Gastroesophageal sphincter (tissue), 3 donors: ENCODE measurements at regions not wholly inside any gene's neighbourhood (a gene's known extent, or its start where the extent isn't known, plus 50 kb on each side); places are given as distances from the start of the nearest gene placed in this dataset.

ENCODE experiments used
- CTCF ChIP-seq, 4 experiments: fragments of 200-600 bp in 2 of 4; fragments of 450-650 bp in 2 of 4; sonication (generic) in 1 of 4; IDR thresholded peaks; one replicate each; pipeline ENCODE4 v1.5.1; 2017 to 2019; ENCODE audit warnings: antibody characterized with exemption in 4 of 4, mild to moderate bottlenecking in 2 of 4, moderate library complexity in 2 of 4
- EP300 ChIP-seq: sonication (generic); formaldehyde crosslinking; IDR thresholded peaks from one replicate; pipeline ENCODE4 v1.6.1; 2017; ENCODE audit warnings: antibody characterized with exemption, mild to moderate bottlenecking
- POLR2A ChIP-seq, 2 donors: fragments of 450-650 bp; IDR thresholded peaks; one replicate each; pipeline ENCODE4 v1.6.1; 2017; ENCODE audit warnings: antibody characterized with exemption in 2 of 2, mild to moderate bottlenecking in 2 of 2, moderate library complexity in 1 of 2
- POLR2AphosphoS5 ChIP-seq: sonication (generic); formaldehyde crosslinking; IDR thresholded peaks from one replicate; pipeline ENCODE4 v1.6.1; 2017; ENCODE audit warnings: antibody characterized with exemption

GRCh38 chr17:71850812-71851211, 270.0 kb upstream of the SOX9 start:
- TF ChIP-seq CTCF (IDR thresholded peaks at IDR 0.05) (no peak), POLR2AphosphoS5 (no peak), EP300 (no peak), POLR2A (IDR thresholded peaks at IDR 0.05) (no peak)
